Right hindlimb (tissue), 1 donor: ENCODE measurements at regions not wholly inside any gene's neighbourhood (a gene's known extent, or its start where the extent isn't known, plus 50 kb on each side); places are given as distances from the start of the nearest gene placed in this dataset.
"Not testable (repeated sequence)": the region's sequence is repeated elsewhere in the genome, so short reads cannot be mapped to it uniquely, and the experiment has no call there.

Source experiments
- DNase-seq: peaks from one replicate; pipeline ENCODE4 v3.0.0-alpha.2; 2018

DNA sequence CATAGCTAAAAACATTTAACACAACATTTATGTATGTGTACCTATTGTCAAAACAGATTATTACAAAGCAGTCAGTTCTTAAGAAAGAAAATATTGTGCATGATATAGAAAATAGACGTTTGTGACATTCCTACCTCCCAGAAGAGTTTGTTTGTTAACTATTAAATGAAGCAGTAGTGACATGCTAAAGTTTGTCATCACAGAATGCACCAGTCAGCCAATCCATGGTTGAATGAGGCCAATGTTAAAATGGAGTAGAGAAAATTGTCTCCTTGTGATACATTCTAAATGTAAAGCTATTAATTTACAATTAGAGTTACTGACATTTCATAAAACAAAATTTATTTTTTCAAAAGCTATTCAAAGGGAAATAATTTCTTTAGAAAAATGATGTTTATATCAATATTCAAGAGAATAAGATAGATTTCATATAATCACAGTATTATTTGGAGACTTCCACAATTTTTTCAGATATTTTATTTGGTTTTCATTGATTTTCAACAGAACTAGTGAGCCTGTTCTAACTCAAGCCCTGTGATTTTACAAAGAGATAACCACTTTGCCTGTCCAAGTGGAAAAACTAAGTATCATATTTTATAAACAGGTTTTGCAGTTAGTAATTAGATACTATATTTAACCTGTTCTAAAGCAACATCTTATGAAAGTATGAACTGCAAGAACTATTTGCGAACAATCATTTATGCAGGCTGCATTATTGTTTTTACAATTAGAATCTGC lies 176.8 kb downstream of the ISL1 start:
- no peak for DNase-seq

GRCh38 chr5:51566953-51567352 lies 183.7 kb downstream of the ISL1 start:
- no peak for DNase-seq

GRCh38 chr5:51567636-51568035 lies 184.4 kb downstream of the ISL1 start:
- no peak for DNase-seq

DNA sequence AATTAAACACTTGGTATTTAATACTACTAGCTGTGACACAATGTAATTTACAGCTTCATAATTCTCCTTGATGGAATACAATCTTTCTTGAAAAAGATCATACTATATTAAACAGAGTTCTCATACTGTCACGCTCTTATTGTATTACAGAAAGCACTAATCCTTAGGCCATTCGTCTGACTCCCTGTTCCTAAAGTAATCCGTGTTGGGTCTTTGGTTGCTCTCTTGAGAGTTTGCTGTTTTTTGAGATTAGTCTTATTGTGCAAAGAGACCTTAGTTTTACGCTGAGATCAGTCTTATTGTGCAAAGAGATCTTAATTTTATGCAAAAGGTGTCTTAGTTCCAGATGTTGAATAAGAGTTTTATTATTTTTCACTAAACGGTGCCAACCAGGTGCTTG lies 190.6 kb downstream of the ISL1 start:
- DNase-seq = no peak

GRCh38 chr5:51582871-51583394 lies 199.7 kb downstream of the ISL1 start:
- DNase-seq = no peak

DNA sequence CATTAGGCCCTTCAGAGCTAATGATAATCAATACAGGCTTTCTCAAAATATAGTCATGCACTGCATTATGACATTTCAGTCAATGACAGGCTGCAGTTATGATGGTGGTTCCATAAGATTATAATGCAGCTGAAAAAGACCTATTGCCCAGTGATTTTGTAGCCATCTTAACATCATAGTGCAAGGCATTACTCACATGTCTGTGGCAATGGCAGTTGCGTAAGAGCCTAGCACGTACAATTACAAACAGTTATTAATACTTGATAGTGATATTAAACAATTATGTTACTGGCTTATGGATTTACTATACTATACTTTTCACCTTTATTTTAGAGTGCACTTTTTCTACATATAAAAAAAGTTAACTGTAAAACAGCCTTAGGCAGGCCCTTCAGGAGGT lies 214.8 kb downstream of the ISL1 start:
- DNase-seq = no peak

DNA sequence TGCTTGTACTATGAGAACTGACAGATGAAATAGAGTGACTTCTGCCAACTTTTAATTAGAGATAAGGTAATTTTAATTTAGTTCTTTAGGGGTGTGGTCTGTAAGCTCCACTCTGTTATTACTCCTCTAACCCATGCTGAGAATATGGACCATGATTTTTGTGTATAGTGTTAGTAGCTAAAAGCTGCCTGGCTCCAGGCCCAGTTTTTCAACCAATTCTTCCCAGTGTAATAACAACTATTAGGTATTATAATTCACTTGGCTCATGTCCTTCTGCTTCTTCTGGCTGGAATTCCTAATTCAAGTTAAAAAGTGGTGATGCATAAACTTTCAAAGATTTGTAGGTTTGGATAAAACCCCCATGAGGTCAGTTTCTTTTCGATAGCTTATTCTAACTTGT lies 216.3 kb downstream of the ISL1 start:
- DNase-seq = peak; percentile 19

GRCh38 chr5:51604324-51604723 lies 221.1 kb downstream of the ISL1 start:
- no peak for DNase-seq

DNA sequence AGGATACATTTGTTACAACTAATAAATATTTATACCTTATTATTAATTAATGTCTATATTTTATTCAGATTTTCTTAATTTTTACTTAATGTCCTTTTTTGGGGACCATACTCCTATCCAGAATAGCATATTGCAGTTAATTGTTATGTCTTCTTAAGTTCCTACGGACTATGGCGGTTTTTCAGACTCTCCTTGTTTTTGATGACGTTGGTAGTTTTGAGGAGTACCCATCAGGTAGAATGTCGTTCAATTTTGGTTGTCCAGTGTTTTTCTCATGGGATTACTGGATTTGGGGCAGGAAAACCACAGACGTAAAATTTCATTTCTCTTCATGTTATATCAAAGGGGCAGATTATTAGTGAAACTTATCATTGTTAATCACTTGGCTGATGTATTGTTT lies 223.7 kb downstream of the ISL1 start:
- no peak for DNase-seq

DNA sequence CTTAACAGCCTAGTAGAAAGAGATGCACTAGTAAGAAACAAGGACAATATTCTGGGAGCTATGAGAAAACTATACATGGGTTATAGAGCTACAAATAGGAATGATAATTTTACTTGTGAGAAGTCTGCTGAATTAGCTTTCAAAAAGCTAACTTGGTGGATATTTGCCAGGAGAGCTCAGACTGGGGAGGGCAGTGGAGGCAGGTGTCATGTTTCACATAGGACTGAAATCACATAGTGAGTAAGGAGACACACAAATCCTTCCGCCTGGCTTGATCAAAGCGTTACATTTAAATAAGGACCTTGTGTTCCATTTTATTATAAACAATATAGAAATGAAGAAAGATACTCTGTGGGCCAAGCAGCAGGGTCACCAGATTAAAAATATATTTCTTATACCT lies 235.0 kb downstream of the ISL1 start:
- no peak for DNase-seq

DNA sequence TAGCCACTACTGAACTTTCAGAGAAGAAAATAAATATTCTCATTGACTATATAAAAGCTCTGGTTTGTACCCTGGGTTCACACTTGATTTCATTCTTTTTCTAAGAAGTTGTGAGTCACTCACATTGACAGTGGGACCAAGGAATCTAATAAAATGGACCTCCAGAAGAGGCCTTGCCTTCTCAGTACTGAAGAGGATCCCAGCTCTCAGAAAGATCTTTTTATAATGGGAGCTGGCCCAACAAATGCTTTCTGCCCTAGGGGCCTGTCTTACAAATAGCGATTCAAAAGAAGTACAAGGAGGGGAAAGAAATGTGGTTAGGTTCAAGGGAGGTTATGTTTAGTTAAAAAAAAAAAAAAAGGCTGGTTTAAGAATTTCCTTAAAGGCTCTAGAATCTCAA lies 237.9 kb downstream of the ISL1 start:
- DNase-seq = no peak

GRCh38 chr5:51622161-51622790 lies 239.0 kb downstream of the ISL1 start:
- DNase-seq = no peak

GRCh38 chr5:51625224-51625968 lies 242.1 kb downstream of the ISL1 start:
- DNase-seq = no peak

GRCh38 chr5:51632027-51632426 lies 248.8 kb downstream of the ISL1 start:
- DNase-seq = no peak

- peak; percentile 64 for DNase-seq
Measured at GRCh38 chr5:51632793-51633192, 249.5 kb downstream of the ISL1 start.

GRCh38 chr5:51636973-51637372 lies 253.7 kb downstream of the ISL1 start:
- not testable (repeated sequence) for DNase-seq

DNA sequence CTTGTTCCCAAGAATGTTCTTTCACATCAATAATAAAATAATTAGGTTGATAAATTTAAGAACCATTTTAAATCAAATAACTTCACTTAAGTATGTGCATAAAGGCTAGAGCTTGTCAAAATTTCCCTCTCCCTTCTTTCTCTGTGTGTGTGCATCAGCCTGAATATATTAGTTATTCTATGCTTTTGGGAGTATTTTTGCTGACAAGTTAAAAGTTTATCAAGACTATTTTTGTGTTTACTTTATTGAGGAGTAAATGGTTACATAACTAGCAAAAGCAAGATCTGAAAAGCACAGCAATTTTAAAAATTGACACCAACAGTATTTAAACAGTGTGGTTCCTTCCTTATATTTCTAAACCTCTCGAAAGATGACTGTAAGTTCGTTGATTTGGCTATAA lies 261.7 kb downstream of the ISL1 start:
- no peak for DNase-seq

GRCh38 chr5:51646482-51646881 lies 263.2 kb downstream of the ISL1 start:
- DNase-seq = no peak

- no peak for DNase-seq
Measured at GRCh38 chr5:51650824-51651223, 267.6 kb downstream of the ISL1 start.

DNA sequence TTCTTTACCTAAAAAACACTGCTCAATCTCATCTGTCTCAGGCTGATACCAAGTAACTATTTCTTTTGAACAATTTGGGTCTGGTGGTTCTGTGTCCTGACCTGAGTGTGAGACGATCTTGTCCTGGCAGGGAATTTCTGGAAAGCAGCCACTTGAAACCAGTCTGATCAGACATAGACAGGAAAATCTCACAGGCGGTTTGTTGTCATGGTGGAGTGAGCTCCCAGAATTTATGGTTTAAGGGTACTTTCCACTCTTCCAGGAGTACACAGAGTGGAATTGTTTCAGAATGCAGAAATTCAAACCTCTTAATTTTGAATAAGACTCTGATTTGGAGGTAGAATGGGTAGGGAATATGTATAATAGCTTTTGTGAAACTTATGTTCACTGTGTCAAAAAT lies 268.2 kb downstream of the ISL1 start:
- no peak for DNase-seq

GRCh38 chr5:51651889-51652288 lies 268.6 kb downstream of the ISL1 start:
- DNase-seq = no peak

- DNase-seq = no peak
Measured at GRCh38 chr5:51652980-51653379, 269.7 kb downstream of the ISL1 start.

GRCh38 chr5:51657340-51658240 lies 274.3 kb downstream of the ISL1 start:
- DNase-seq = no peak
